HEK293T (cell line): ENCODE measurements at regions not wholly inside any gene's neighbourhood (a gene's known extent, or its start where the extent isn't known, plus 50 kb on each side); places are given as distances from the start of the nearest gene placed in this dataset.
"Not testable (repeated sequence)": the region's sequence is repeated elsewhere in the genome, so short reads cannot be mapped to it uniquely, and the experiment has no call there.

Experiments
- ELF4 ChIP-seq: fragments of 450-650 bp; IDR thresholded peaks from 2 replicates; pipeline ENCODE4 v1.6.1; 2017; ENCODE audit warnings: antibody characterized with exemption
- SP1 ChIP-seq: fragments of 450-650 bp; IDR thresholded peaks from 2 replicates; pipeline ENCODE4 v1.6.1; 2017

- not testable (repeated sequence) for TF ChIP-seq SP1, ELF4
Observed at GRCh38 chr5:44530783-44531182, 141.6 kb upstream of the FGF10 start.
